Neuronal stem cell (in vitro differentiated cells): ENCODE measurements at regions not wholly inside any gene's neighbourhood (a gene's known extent, or its start where the extent isn't known, plus 50 kb on each side); places are given as distances from the start of the nearest gene placed in this dataset.

Source experiments
- DNase-seq: peaks from one replicate; pipeline ENCODE4 v3.0.0-alpha.2; 2013; ENCODE audit warnings: low spot score
- H2AFZ ChIP-seq: one replicate; pipeline ENCODE4 v1.6.1; 2013; ENCODE audit warnings: mild to moderate bottlenecking, low read length, inconsistent platforms
- H2AK5ac ChIP-seq: 2 replicates; pipeline ENCODE4 v1.6.1; 2013; ENCODE audit warnings: low read depth, mild to moderate bottlenecking, inconsistent platforms, low read length, moderate library complexity, mixed read lengths
- H2BK120ac ChIP-seq: 2 replicates; pipeline ENCODE4 v1.6.1; 2013; ENCODE audit warnings: low read depth, mild to moderate bottlenecking, inconsistent platforms, low read length, moderate library complexity, mixed read lengths
- H2BK12ac ChIP-seq: one replicate; pipeline ENCODE4 v1.6.1; 2013; ENCODE audit warnings: low read length, inconsistent platforms
- H2BK15ac ChIP-seq: 2 replicates; pipeline ENCODE4 v1.6.1; 2013; ENCODE audit warnings: mild to moderate bottlenecking, low read length, inconsistent platforms, mixed read lengths
- H2BK5ac ChIP-seq: one replicate; pipeline ENCODE4 v1.6.1; 2013; ENCODE audit warnings: inconsistent platforms, mild to moderate bottlenecking, low read length, moderate library complexity
- H3K14ac ChIP-seq: one replicate; pipeline ENCODE4 v1.6.1; 2013; ENCODE audit warnings: low read length, inconsistent platforms
- H3K18ac ChIP-seq: 2 replicates; pipeline ENCODE4 v1.6.1; 2013; ENCODE audit warnings: low read length, inconsistent platforms
- H3K23ac ChIP-seq: 2 replicates; pipeline ENCODE4 v1.6.1; 2013; ENCODE audit warnings: low read depth, mild to moderate bottlenecking, mixed read lengths, low read length, inconsistent platforms; ENCODE audit not compliant: poor library complexity
- H3K27ac ChIP-seq: replicated peaks from 3 replicates; pipeline ENCODE4 v1.5.1; 2013; ENCODE audit warnings: low read length, inconsistent platforms
- H3K27me3 ChIP-seq, 3 experiments: 2 replicates each; pipeline ENCODE4 v1.6.1; 2013; ENCODE audit warnings: low read length in 3 of 3, mild to moderate bottlenecking in 2 of 3, inconsistent platforms in 1 of 3, low read depth in 1 of 3, mixed read lengths in 1 of 3, moderate library complexity in 1 of 3; ENCODE audit not compliant: control insufficient read depth in 3 of 3, insufficient read depth in 3 of 3
- H3K36me3 ChIP-seq, 2 donors: replicated peaks in 1 of 2; 2 replicates each; pipeline ENCODE4 v1.6.1; 2013; ENCODE audit warnings: low read length in 2 of 2; ENCODE audit not compliant: control insufficient read depth in 2 of 2, insufficient read depth in 2 of 2
- H3K4ac ChIP-seq: 2 replicates; pipeline ENCODE4 v1.6.1; 2013; ENCODE audit warnings: inconsistent platforms, mild to moderate bottlenecking, low read length, moderate library complexity
- H3K4me1 ChIP-seq, 2 donors: 1 replicate in 1 of 2; 2 replicates in 1 of 2; pipeline ENCODE4 v1.6.1; 2013; ENCODE audit warnings: low read length in 2 of 2, low read depth in 1 of 2; ENCODE audit not compliant: control insufficient read depth in 2 of 2, insufficient read depth in 1 of 2
- H3K4me2 ChIP-seq: one replicate; pipeline ENCODE4 v1.6.1; 2013; ENCODE audit warnings: mild to moderate bottlenecking, low read length, inconsistent platforms; ENCODE audit not compliant: insufficient read depth, poor library complexity, severe bottlenecking
- H3K4me3 ChIP-seq, 2 donors: 2 replicates each; pipeline ENCODE4 v1.5.1; 2013; ENCODE audit warnings: low read length in 2 of 2, mild to moderate bottlenecking in 2 of 2, inconsistent platforms in 1 of 2, moderate library complexity in 1 of 2
- H3K79me1 ChIP-seq: one replicate; pipeline ENCODE4 v1.6.1; 2013; ENCODE audit warnings: low read depth, mild to moderate bottlenecking, inconsistent platforms, low read length, moderate library complexity
- H3K9ac ChIP-seq: one replicate; pipeline ENCODE4 v1.6.1; 2013; ENCODE audit warnings: mild to moderate bottlenecking, low read depth, low read length, inconsistent platforms; ENCODE audit not compliant: poor library complexity
- H3K9me3 ChIP-seq, 2 donors: replicated peaks in 1 of 2; 2 replicates each; pipeline versions ENCODE3 to v1.6.1; 2013; ENCODE audit warnings: low read length in 2 of 2, mild to moderate bottlenecking in 2 of 2, inconsistent platforms in 1 of 2, low read depth in 1 of 2, mixed read lengths in 1 of 2, moderate library complexity in 1 of 2; ENCODE audit not compliant: control insufficient read depth in 2 of 2, insufficient read depth in 1 of 2
- H4K8ac ChIP-seq: one replicate; pipeline ENCODE4 v1.6.1; 2013; ENCODE audit warnings: low read depth, mild to moderate bottlenecking, inconsistent platforms, low read length, moderate library complexity
- H4K91ac ChIP-seq: one replicate; pipeline ENCODE4 v1.6.1; 2013; ENCODE audit warnings: low read length, low read depth, mild to moderate bottlenecking, inconsistent platforms; ENCODE audit not compliant: poor library complexity
- WGBS, 2 donors: extraction: QIAGEN DNeasy Blood & Tissue Kit; methylation state at CpG; one replicate each; pipeline ENCODE4 v1.1.7; 2013; ENCODE audit warnings: missing lambda C conversion rate in 2 of 2, mixed read lengths in 1 of 2; ENCODE audit not compliant: insufficient read length in 2 of 2, insufficient replicate concordance in 1 of 2; ENCODE audit errors: extremely low coverage in 2 of 2; 5-methylcytosine and 5-hydroxymethylcytosine counted together

DNA sequence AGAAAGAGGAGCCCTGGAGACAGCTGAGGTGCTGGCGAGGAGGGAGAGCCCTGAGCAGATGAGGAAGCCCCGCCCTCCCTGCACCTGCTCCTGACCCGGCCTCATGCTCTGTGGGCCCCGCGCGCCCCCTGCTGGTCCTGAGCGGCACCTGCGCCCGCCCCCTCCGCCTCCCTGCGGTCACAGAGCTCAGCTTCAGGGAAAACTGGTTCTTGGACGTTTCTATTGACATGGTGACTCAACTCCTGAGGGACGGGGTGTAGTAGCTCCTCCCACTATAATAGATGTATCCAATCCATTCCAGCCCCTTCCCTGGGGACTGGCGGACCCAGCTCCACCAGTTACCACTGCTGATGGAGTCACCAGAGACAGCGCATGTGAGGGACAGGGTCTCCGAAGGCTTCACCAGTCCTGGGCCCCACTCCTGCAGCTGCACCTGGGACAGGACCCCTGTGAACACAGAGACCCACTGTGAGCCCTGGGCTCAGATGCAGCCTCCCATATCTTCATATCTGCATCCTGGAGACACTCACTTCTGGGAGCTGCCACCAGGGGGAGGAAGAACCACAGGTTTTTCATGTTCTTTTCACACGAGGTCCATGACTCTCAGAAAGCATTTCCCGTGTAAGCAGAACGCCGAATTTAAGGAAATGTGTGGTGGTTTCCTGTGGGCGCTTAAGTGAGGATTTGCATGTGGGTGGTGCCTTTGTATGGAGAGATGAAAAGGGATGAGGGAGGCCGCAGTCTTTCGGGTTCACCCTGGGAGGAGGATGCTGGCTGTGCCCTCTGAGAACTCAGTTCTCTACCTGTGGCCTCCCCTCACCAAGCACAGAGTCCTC lies 1346.4 kb downstream of the TMEM121 start:
- no peaks in the 10 kb centered on the region for H3K36me3 ChIP-seq
- no peak overlapping the region for H4K91ac ChIP-seq
- WGBS, 2 donors = no CpG with 5 or more reads among the region's 23 CpGs
- no peak overlapping the region for H2BK12ac ChIP-seq
- no peak for DNase-seq
- no peak overlapping the region for H3K14ac ChIP-seq
- H3K4me2 ChIP-seq = no peak overlapping the region
- H3K4ac ChIP-seq = no peak overlapping the region
- no peak overlapping the region for H3K18ac ChIP-seq
- no peak overlapping the region for H3K4me3 ChIP-seq
- peaks cover 0 to 1% (median 0%) of the 10 kb centered on the region in 3 experiments for H3K27me3 ChIP-seq
- H3K27ac ChIP-seq = no peak overlapping the region
- H3K4me1 ChIP-seq = no peaks in the 10 kb centered on the region
- no peak overlapping the region for H3K9ac ChIP-seq
- no peak overlapping the region for H2AFZ ChIP-seq
- H3K23ac ChIP-seq = no peak overlapping the region
- peaks cover 0 to 20% of the 10 kb centered on the region in 2 donors for H3K9me3 ChIP-seq
- H2BK120ac ChIP-seq = no peak overlapping the region
- H2BK5ac ChIP-seq = no peak overlapping the region
- no peak overlapping the region for H4K8ac ChIP-seq
- H2BK15ac ChIP-seq = no peak overlapping the region
- H3K79me1 ChIP-seq = peaks cover 2% of the 10 kb centered on the region
- no peak overlapping the region for H2AK5ac ChIP-seq

- H2BK12ac ChIP-seq = no peak overlapping the region
- no peak overlapping the region for H2AFZ ChIP-seq
- peaks cover 0 to 1% (median 0%) of the 10 kb centered on the region in 3 experiments for H3K27me3 ChIP-seq
- H2BK5ac ChIP-seq = no peak overlapping the region
- H3K36me3 ChIP-seq = no peaks in the 10 kb centered on the region
- H4K8ac ChIP-seq = no peak overlapping the region
- no peak overlapping the region for H3K23ac ChIP-seq
- peaks cover 0 to 20% of the 10 kb centered on the region in 2 donors for H3K9me3 ChIP-seq
- H3K14ac ChIP-seq = no peak overlapping the region
- no peak overlapping the region for H3K18ac ChIP-seq
- no peak for DNase-seq
- no peak overlapping the region for H2BK15ac ChIP-seq
- H3K4me2 ChIP-seq = no peak overlapping the region
- no peak overlapping the region for H3K4me3 ChIP-seq
- no peak overlapping the region for H3K27ac ChIP-seq
- H4K91ac ChIP-seq = no peak overlapping the region
- no peak overlapping the region for H3K4ac ChIP-seq
- H2BK120ac ChIP-seq = no peak overlapping the region
- no peaks in the 10 kb centered on the region for H3K4me1 ChIP-seq
- H3K9ac ChIP-seq = no peak overlapping the region
- H3K79me1 ChIP-seq = peaks cover 2% of the 10 kb centered on the region
- no peak overlapping the region for H2AK5ac ChIP-seq
- no CpG with 5 or more reads among the region's 4 CpGs for WGBS, 2 donors
These were observed 1348.0 kb downstream of the TMEM121 start for GRCh38 chr14:106874350-106874749.

- no peak overlapping the region for H2AFZ ChIP-seq
- H3K4me1 ChIP-seq = no peaks in the 10 kb centered on the region
- H3K27me3 ChIP-seq = no peaks in the 10 kb centered on the region
- no peak overlapping the region for H3K23ac ChIP-seq
- no peak overlapping the region for H3K4ac ChIP-seq
- H2AK5ac ChIP-seq = no peak overlapping the region
- DNase-seq = no peak
- H3K14ac ChIP-seq = no peak overlapping the region
- no peak overlapping the region for H3K9ac ChIP-seq
- peaks cover 2% of the 10 kb centered on the region for H3K79me1 ChIP-seq
- no peak overlapping the region for H2BK5ac ChIP-seq
- no peak overlapping the region for H2BK120ac ChIP-seq
- H3K36me3 ChIP-seq = no peaks in the 10 kb centered on the region
- no peak overlapping the region for H4K91ac ChIP-seq
- no peak overlapping the region for H3K4me2 ChIP-seq
- WGBS, 2 donors = no CpG with 5 or more reads among the region's 4 CpGs
- no peak overlapping the region for H3K27ac ChIP-seq
- H3K4me3 ChIP-seq = no peak overlapping the region
- H4K8ac ChIP-seq = no peak overlapping the region
- peaks cover 0 to 21% of the 10 kb centered on the region in 2 donors for H3K9me3 ChIP-seq
- no peak overlapping the region for H2BK12ac ChIP-seq
- no peak overlapping the region for H3K18ac ChIP-seq
- no peak overlapping the region for H2BK15ac ChIP-seq
These were observed 1349.1 kb downstream of the TMEM121 start for GRCh38 chr14:106875503-106875902.

- Histone ChIP-seq H3K9me3 (peaks cover 0 to 18% of the 10 kb centered on the region in 2 donors), H2BK15ac (no peak overlapping the region), H2AK5ac (no peak overlapping the region), H3K27me3 (no peaks in the 10 kb centered on the region), H4K91ac (no peak overlapping the region), H3K4me3 (no peak overlapping the region), H3K4me1 (no peaks in the 10 kb centered on the region), H3K23ac (no peak overlapping the region), H3K79me1 (peaks cover 2% of the 10 kb centered on the region), H4K8ac (no peak overlapping the region), H3K14ac (no peak overlapping the region), H3K4ac (no peak overlapping the region), H2BK12ac (no peak overlapping the region), H2AFZ (no peak overlapping the region), H3K36me3 (no peaks in the 10 kb centered on the region), H3K4me2 (no peak overlapping the region), H2BK120ac (no peak overlapping the region), H3K9ac (no peak overlapping the region), H2BK5ac (no peak overlapping the region), H3K18ac (no peak overlapping the region), H3K27ac (no peak overlapping the region)
- WGBS, 2 donors = no CpG with 5 or more reads among the region's 3 CpGs
- DNase-seq = no peak
These were observed 1350.3 kb downstream of the TMEM121 start for GRCh38 chr14:106876711-106877110.
